Epidermal melanocyte (primary cell): ENCODE measurements at regions not wholly inside any gene's neighbourhood (a gene's known extent, or its start where the extent isn't known, plus 50 kb on each side); places are given as distances from the start of the nearest gene placed in this dataset.

ENCODE experiments used
- DNase-seq: peaks from one replicate; pipeline ENCODE4 v3.0.0; 2011; ENCODE audit warnings: low spot score; ENCODE audit not compliant: insufficient read length

GRCh38 chr9:134967547-134967930, 49.8 kb upstream of the FCN1 start:
- DNase-seq, result no peak

- no peak for DNase-seq
Measured at GRCh38 chr9:134968011-134968822, 50.5 kb upstream of the FCN1 start.

- DNase-seq, result no peak
Measured at GRCh38 chr9:134968823-134969090, 51.0 kb upstream of the FCN1 start.

- DNase-seq, result no peak
Measured at GRCh38 chr9:134969156-134970045, 51.7 kb upstream of the FCN1 start.

GRCh38 chr9:134970198-134970597, 52.5 kb upstream of the FCN1 start:
- no peak for DNase-seq

GRCh38 chr9:134970719-134971118, 53.0 kb upstream of the FCN1 start:
- DNase-seq, result no peak

- DNase-seq, result no peak
Measured at GRCh38 chr9:134971196-134971595, 53.5 kb upstream of the FCN1 start.

GRCh38 chr9:134971696-134972095, 54.0 kb upstream of the FCN1 start:
- no peak for DNase-seq

GRCh38 chr9:134972140-134972539, 54.4 kb upstream of the FCN1 start:
- DNase-seq, result no peak

GRCh38 chr9:134975253-134975652, 57.5 kb upstream of the FCN1 start:
- no peak for DNase-seq

- DNase-seq, result no peak
Measured at GRCh38 chr9:134976403-134976802, 58.7 kb upstream of the FCN1 start.

- DNase-seq, result no peak
Measured at GRCh38 chr9:134978272-134978671, 60.6 kb upstream of the FCN1 start.

GRCh38 chr9:134980516-134980915, 62.8 kb upstream of the FCN1 start:
- no peak for DNase-seq

GRCh38 chr9:134980991-134981390, 63.3 kb upstream of the FCN1 start:
- DNase-seq, result no peak

GRCh38 chr9:134981829-134982228, 64.1 kb upstream of the FCN1 start:
- DNase-seq, result no peak

GRCh38 chr9:134982311-134982710, 64.6 kb upstream of the FCN1 start:
- no peak for DNase-seq

- DNase-seq, result no peak
Measured at GRCh38 chr9:134983074-134983473, 65.4 kb upstream of the FCN1 start.

GRCh38 chr9:134983506-134984371, 66.0 kb upstream of the FCN1 start:
- DNase-seq, result no peak

GRCh38 chr9:134984372-134985265, 66.9 kb upstream of the FCN1 start:
- no peak for DNase-seq

- no peak for DNase-seq
Measured at GRCh38 chr9:134985451-134985850, 67.7 kb upstream of the FCN1 start.

GRCh38 chr9:134986957-134987356, 69.2 kb upstream of the FCN1 start:
- DNase-seq, result no peak
